Right lobe of liver (tissue), 4 donors: ENCODE measurements at regions not wholly inside any gene's neighbourhood (a gene's known extent, or its start where the extent isn't known, plus 50 kb on each side); places are given as distances from the start of the nearest gene placed in this dataset.

Experiments
- CTCF ChIP-seq, 4 donors: fragments of 200-600 bp in 3 of 4; fragments of 450-650 bp in 1 of 4; IDR thresholded peaks; one replicate each; pipeline versions ENCODE4 v1.5.1 to v1.8.0; 2016 to 2022; ENCODE audit warnings: antibody characterized with exemption in 4 of 4, mild to moderate bottlenecking in 2 of 4
- POLR2A ChIP-seq: fragments of 450-650 bp; IDR thresholded peaks from one replicate; pipeline ENCODE4 v1.6.1; 2017; ENCODE audit warnings: antibody characterized with exemption, mild to moderate bottlenecking
- donor health status: DM: no; HTN: no; CAD: no.
- donor health status: DM: no; HTN: no; CAD: no.
- donor health status: DM: no; HTN: yes; CAD: no.

- TF ChIP-seq CTCF (IDR thresholded peaks at IDR 0.05), result no peak
- TF ChIP-seq POLR2A, result no peak
Observed at GRCh38 chr13:26909477-26909876, 148.9 kb upstream of the GPR12 start.
